ENCODE measurements at regions not wholly inside any gene's neighbourhood (a gene's known extent, or its start where the extent isn't known, plus 50 kb on each side); places are given as distances from the start of the nearest gene placed in this dataset.
A peak's percentile ranks its signal among the peaks of the same experiment; 100 is the strongest.

GRCh38 chr1:198075296-198075695 is 81.5 kb upstream of the NEK7 start:
- Histone ChIP-seq H3K4me3 (ENCODE audit: low read length) (no peak overlapping the region), H3K27ac (ENCODE audit: low read length) (no peak overlapping the region), H3K36me3 (ENCODE audit: control insufficient read depth, insufficient read depth, low read length) (no peaks in the 10 kb centered on the region), H3K9me3 (replicated peaks; ENCODE audit: control insufficient read depth, low read depth, low read length) (no peaks in the 10 kb centered on the region), H3K4me1 (ENCODE audit: control insufficient read depth, insufficient read depth, low read length) (no peaks in the 10 kb centered on the region), H3K27me3 (ENCODE audit: control insufficient read depth, insufficient read depth, low read length) (no peaks in the 10 kb centered on the region)
- no CpG with 5 or more reads among the region's 4 CpGs for WGBS (ENCODE audit: insufficient coverage)
- no peak for DNase-seq

GRCh38 chr1:198079432-198079951 is 77.3 kb upstream of the NEK7 start:
- H3K4me1 ChIP-seq (ENCODE audit: control insufficient read depth, insufficient read depth, low read length) = no peaks in the 10 kb centered on the region
- DNase-seq = no peak
- H3K27ac ChIP-seq (ENCODE audit: low read length) = no peak overlapping the region
- H3K27me3 ChIP-seq (ENCODE audit: control insufficient read depth, insufficient read depth, low read length) = no peaks in the 10 kb centered on the region
- WGBS (ENCODE audit: insufficient coverage) = no CpG with 5 or more reads among the region's 1 CpG
- H3K9me3 ChIP-seq (replicated peaks; ENCODE audit: control insufficient read depth, low read depth, low read length) = no peaks in the 10 kb centered on the region
- H3K36me3 ChIP-seq (ENCODE audit: control insufficient read depth, insufficient read depth, low read length) = no peaks in the 10 kb centered on the region
- no peak overlapping the region for H3K4me3 ChIP-seq (ENCODE audit: low read length)

- no peak overlapping the region for H3K4me3 ChIP-seq (ENCODE audit: low read length)
- H3K4me1 ChIP-seq (ENCODE audit: control insufficient read depth, insufficient read depth, low read length) = no peaks in the 10 kb centered on the region
- no peak overlapping the region for H3K27ac ChIP-seq (ENCODE audit: low read length)
- no peaks in the 10 kb centered on the region for H3K27me3 ChIP-seq (ENCODE audit: control insufficient read depth, insufficient read depth, low read length)
- no peaks in the 10 kb centered on the region for H3K9me3 ChIP-seq (replicated peaks; ENCODE audit: control insufficient read depth, low read depth, low read length)
- WGBS (ENCODE audit: insufficient coverage) = no CpG with 5 or more reads among the region's 3 CpGs
- peak; percentile 15 for DNase-seq
- H3K36me3 ChIP-seq (ENCODE audit: control insufficient read depth, insufficient read depth, low read length) = no peaks in the 10 kb centered on the region
These were observed 74.2 kb upstream of the NEK7 start for GRCh38 chr1:198082576-198082975.

- Histone ChIP-seq H3K27ac (ENCODE audit: low read length) (no peak overlapping the region), H3K27me3 (ENCODE audit: control insufficient read depth, insufficient read depth, low read length) (no peaks in the 10 kb centered on the region), H3K4me1 (ENCODE audit: control insufficient read depth, insufficient read depth, low read length) (no peaks in the 10 kb centered on the region), H3K4me3 (ENCODE audit: low read length) (no peak overlapping the region), H3K9me3 (replicated peaks; ENCODE audit: control insufficient read depth, low read depth, low read length) (no peaks in the 10 kb centered on the region), H3K36me3 (ENCODE audit: control insufficient read depth, insufficient read depth, low read length) (no peaks in the 10 kb centered on the region)
- WGBS (ENCODE audit: insufficient coverage) = no CpG with 5 or more reads among the region's 2 CpGs
- DNase-seq = no peak
These were observed 73.2 kb upstream of the NEK7 start for GRCh38 chr1:198083549-198083948.

GRCh38 chr1:198084241-198084908 is 72.4 kb upstream of the NEK7 start:
- Histone ChIP-seq H3K4me3 (ENCODE audit: low read length) (no peak overlapping the region), H3K27me3 (ENCODE audit: control insufficient read depth, insufficient read depth, low read length) (no peaks in the 10 kb centered on the region), H3K36me3 (ENCODE audit: control insufficient read depth, insufficient read depth, low read length) (no peaks in the 10 kb centered on the region), H3K9me3 (replicated peaks; ENCODE audit: control insufficient read depth, low read depth, low read length) (no peaks in the 10 kb centered on the region), H3K27ac (ENCODE audit: low read length) (no peak overlapping the region), H3K4me1 (ENCODE audit: control insufficient read depth, insufficient read depth, low read length) (no peaks in the 10 kb centered on the region)
- WGBS (ENCODE audit: insufficient coverage) = 60% methylated on average over 1 of the region's 5 CpGs
- DNase-seq = no peak

- Histone ChIP-seq H3K9me3 (replicated peaks; ENCODE audit: control insufficient read depth, low read depth, low read length) (no peaks in the 10 kb centered on the region), H3K4me1 (ENCODE audit: control insufficient read depth, insufficient read depth, low read length) (no peaks in the 10 kb centered on the region), H3K4me3 (ENCODE audit: low read length) (no peak overlapping the region), H3K27me3 (ENCODE audit: control insufficient read depth, insufficient read depth, low read length) (no peaks in the 10 kb centered on the region), H3K36me3 (ENCODE audit: control insufficient read depth, insufficient read depth, low read length) (no peaks in the 10 kb centered on the region), H3K27ac (ENCODE audit: low read length) (no peak overlapping the region)
- no peak for DNase-seq
- WGBS (ENCODE audit: insufficient coverage) = no CpG with 5 or more reads among the region's 1 CpG
These were observed 70.6 kb upstream of the NEK7 start for GRCh38 chr1:198086051-198086745.

- Histone ChIP-seq H3K4me3 (ENCODE audit: low read length) (no peak overlapping the region), H3K27ac (ENCODE audit: low read length) (no peak overlapping the region), H3K9me3 (replicated peaks; ENCODE audit: control insufficient read depth, low read depth, low read length) (no peaks in the 10 kb centered on the region), H3K4me1 (ENCODE audit: control insufficient read depth, insufficient read depth, low read length) (no peaks in the 10 kb centered on the region), H3K36me3 (ENCODE audit: control insufficient read depth, insufficient read depth, low read length) (no peaks in the 10 kb centered on the region), H3K27me3 (ENCODE audit: control insufficient read depth, insufficient read depth, low read length) (no peaks in the 10 kb centered on the region)
- no CpG with 5 or more reads among the region's 1 CpG for WGBS (ENCODE audit: insufficient coverage)
- DNase-seq = no peak
These were observed 69.0 kb upstream of the NEK7 start for GRCh38 chr1:198087831-198088230.

GRCh38 chr1:198088360-198089071 is 68.3 kb upstream of the NEK7 start:
- Histone ChIP-seq H3K36me3 (ENCODE audit: control insufficient read depth, insufficient read depth, low read length) (no peaks in the 10 kb centered on the region), H3K4me1 (ENCODE audit: control insufficient read depth, insufficient read depth, low read length) (no peaks in the 10 kb centered on the region), H3K9me3 (replicated peaks; ENCODE audit: control insufficient read depth, low read depth, low read length) (no peaks in the 10 kb centered on the region), H3K27me3 (ENCODE audit: control insufficient read depth, insufficient read depth, low read length) (no peaks in the 10 kb centered on the region), H3K27ac (ENCODE audit: low read length) (no peak overlapping the region), H3K4me3 (ENCODE audit: low read length) (no peak overlapping the region)
- peak; percentile 30 for DNase-seq
- 70% methylated on average over 2 of the region's 4 CpGs for WGBS (ENCODE audit: insufficient coverage)

- DNase-seq = no peak
- no peaks in the 10 kb centered on the region for H3K27me3 ChIP-seq (ENCODE audit: control insufficient read depth, insufficient read depth, low read length)
- WGBS (ENCODE audit: insufficient coverage) = 33% methylated on average over 1 of the region's 2 CpGs
- H3K4me1 ChIP-seq (ENCODE audit: control insufficient read depth, insufficient read depth, low read length) = no peaks in the 10 kb centered on the region
- no peaks in the 10 kb centered on the region for H3K36me3 ChIP-seq (ENCODE audit: control insufficient read depth, insufficient read depth, low read length)
- H3K4me3 ChIP-seq (ENCODE audit: low read length) = no peak overlapping the region
- no peak overlapping the region for H3K27ac ChIP-seq (ENCODE audit: low read length)
- no peaks in the 10 kb centered on the region for H3K9me3 ChIP-seq (replicated peaks; ENCODE audit: control insufficient read depth, low read depth, low read length)
These were observed 60.4 kb upstream of the NEK7 start for GRCh38 chr1:198096390-198096789.

GRCh38 chr1:198099755-198100154 is 57.0 kb upstream of the NEK7 start:
- Histone ChIP-seq H3K27me3 (ENCODE audit: control insufficient read depth, insufficient read depth, low read length) (no peaks in the 10 kb centered on the region), H3K9me3 (replicated peaks; ENCODE audit: control insufficient read depth, low read depth, low read length) (no peaks in the 10 kb centered on the region), H3K4me1 (ENCODE audit: control insufficient read depth, insufficient read depth, low read length) (no peaks in the 10 kb centered on the region), H3K4me3 (ENCODE audit: low read length) (no peak overlapping the region), H3K36me3 (ENCODE audit: control insufficient read depth, insufficient read depth, low read length) (no peaks in the 10 kb centered on the region), H3K27ac (ENCODE audit: low read length) (no peak overlapping the region)
- no peak for DNase-seq
